ENCODE measurements at regions not wholly inside any gene's neighbourhood (a gene's known extent, or its start where the extent isn't known, plus 50 kb on each side); places are given as distances from the start of the nearest gene placed in this dataset.

- TF ChIP-seq, protein P1, sequence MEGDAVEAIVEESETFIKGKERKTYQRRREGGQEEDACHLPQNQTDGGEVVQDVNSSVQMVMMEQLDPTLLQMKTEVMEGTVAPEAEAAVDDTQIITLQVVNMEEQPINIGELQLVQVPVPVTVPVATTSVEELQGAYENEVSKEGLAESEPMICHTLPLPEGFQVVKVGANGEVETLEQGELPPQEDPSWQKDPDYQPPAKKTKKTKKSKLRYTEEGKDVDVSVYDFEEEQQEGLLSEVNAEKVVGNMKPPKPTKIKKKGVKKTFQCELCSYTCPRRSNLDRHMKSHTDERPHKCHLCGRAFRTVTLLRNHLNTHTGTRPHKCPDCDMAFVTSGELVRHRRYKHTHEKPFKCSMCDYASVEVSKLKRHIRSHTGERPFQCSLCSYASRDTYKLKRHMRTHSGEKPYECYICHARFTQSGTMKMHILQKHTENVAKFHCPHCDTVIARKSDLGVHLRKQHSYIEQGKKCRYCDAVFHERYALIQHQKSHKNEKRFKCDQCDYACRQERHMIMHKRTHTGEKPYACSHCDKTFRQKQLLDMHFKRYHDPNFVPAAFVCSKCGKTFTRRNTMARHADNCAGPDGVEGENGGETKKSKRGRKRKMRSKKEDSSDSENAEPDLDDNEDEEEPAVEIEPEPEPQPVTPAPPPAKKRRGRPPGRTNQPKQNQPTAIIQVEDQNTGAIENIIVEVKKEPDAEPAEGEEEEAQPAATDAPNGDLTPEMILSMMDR (IDR thresholded peaks at IDR 0.05): no peak
- TF ChIP-seq POLR2A (IDR thresholded peaks at IDR 0.05): no peak
Measured at GRCh38 chr7:115300231-115300870, 378.5 kb downstream of the MDFIC start.

Measured in ovary (tissue), 3 donors.